H1 (cell line): ENCODE measurements at regions not wholly inside any gene's neighbourhood (a gene's known extent, or its start where the extent isn't known, plus 50 kb on each side); places are given as distances from the start of the nearest gene placed in this dataset.

ENCODE experiments used
- CBX8 ChIP-seq: fragments of 300-800, 300-1000 bp; sonication (generic); IDR thresholded peaks from 2 replicates; pipeline ENCODE4 v1.7.1; 2016; ENCODE audit warnings: low read depth, low read length, borderline replicate concordance
- CTCF ChIP-seq, 3 experiments: IDR thresholded peaks; 1 replicate in 2 of 3; 2 replicates in 1 of 3; pipeline versions ENCODE4 v1.5.1 to v1.6.1; 2011; ENCODE audit warnings: low read length in 3 of 3, mild to moderate bottlenecking in 3 of 3, inconsistent platforms in 2 of 3, low read depth in 1 of 3, moderate library complexity in 1 of 3; ENCODE audit not compliant: insufficient read depth in 1 of 3; ENCODE audit errors: control extremely low read depth in 1 of 3
- EZH2 ChIP-seq: fragments of 200-600 bp; sonication (generic); IDR thresholded peaks from 2 replicates; pipeline ENCODE4 v1.7.1; 2012; ENCODE audit warnings: low read depth, mild to moderate bottlenecking, moderate library complexity, low read length, inconsistent platforms; ENCODE audit not compliant: severe bottlenecking
- GTF2F1 ChIP-seq: IDR thresholded peaks from 2 replicates; pipeline ENCODE4 v1.6.1; 2012; ENCODE audit warnings: low read depth, low read length, improper control_type of control experiment, borderline replicate concordance
- POLR2A ChIP-seq, 2 experiments: IDR thresholded peaks; 1 replicate in 1 of 2; 2 replicates in 1 of 2; pipeline ENCODE4 v1.6.1; 2011; ENCODE audit warnings: low read depth in 2 of 2, low read length in 2 of 2, mild to moderate bottlenecking in 2 of 2; ENCODE audit errors: control extremely low read depth in 1 of 2
- POLR2AphosphoS5 ChIP-seq: IDR thresholded peaks from 2 replicates; pipeline ENCODE4 v1.6.1; 2011; ENCODE audit warnings: low read depth, low read length
- RAD21 ChIP-seq, 2 experiments: IDR thresholded peaks in 1 of 2; conservative IDR thresholded peaks in 1 of 2; 2 replicates each; pipeline ENCODE4 v1.6.1; 2011; ENCODE audit warnings: low read depth in 2 of 2, low read length in 2 of 2, improper control_type of control experiment in 1 of 2, inconsistent platforms in 1 of 2, mild to moderate bottlenecking in 1 of 2, moderate library complexity in 1 of 2
- RBBP5 ChIP-seq: IDR thresholded peaks from 2 replicates; pipeline ENCODE4 v1.7.1; 2012; ENCODE audit warnings: low read depth, mild to moderate bottlenecking, inconsistent platforms, low read length, moderate library complexity, borderline replicate concordance
- SP2 ChIP-seq: IDR thresholded peaks from 2 replicates; pipeline ENCODE4 v1.6.1; 2012; ENCODE audit warnings: mild to moderate bottlenecking, low read length, inconsistent platforms
- YY1 ChIP-seq: IDR thresholded peaks from 2 replicates; pipeline ENCODE4 v1.6.1; 2011; ENCODE audit warnings: low read depth, mild to moderate bottlenecking, low read length
- ZNF274 ChIP-seq: IDR thresholded peaks from 2 replicates; pipeline ENCODE4 v1.7.0; 2012; ENCODE audit warnings: low read length, borderline replicate concordance; ENCODE audit errors: extremely low read depth

- TF ChIP-seq RAD21 (IDR thresholded peaks at IDR 0.05 in 1 of 2, conservative IDR thresholded peaks at IDR 0.05 in 1 of 2; ENCODE audit: low read depth in 2 of 2, low read length in 2 of 2) (no peak), RBBP5 (no peak), CTCF (IDR thresholded peaks at IDR 0.05; ENCODE audit: control extremely low read depth in 1 of 3, insufficient read depth in 1 of 3, low read depth in 1 of 3, low read length in 3 of 3) (no peak), SP2 (no peak), ZNF274 (no peak), POLR2A (IDR thresholded peaks at IDR 0.05; ENCODE audit: control extremely low read depth in 1 of 2, low read depth in 2 of 2, low read length in 2 of 2) (no peak), CBX8 (no peak), POLR2AphosphoS5 (no peak), YY1 (no peak), EZH2 (no peak), GTF2F1 (no peak)
Observed at GRCh38 chr6:77037439-77037838, 425.9 kb downstream of the HTR1B start.
